HepG2 (cell line): ENCODE measurements at regions not wholly inside any gene's neighbourhood (a gene's known extent, or its start where the extent isn't known, plus 50 kb on each side); places are given as distances from the start of the nearest gene placed in this dataset.

Source experiments
- ARHGAP35 ChIP-seq: sonication (generic); formaldehyde crosslinking; IDR thresholded peaks from 2 replicates; pipeline ENCODE4 v1.9.0; 2022; ENCODE audit warnings: mild to moderate bottlenecking, inconsistent platforms, moderate library complexity, missing genetic modification reagents, borderline replicate concordance
- KLF9 ChIP-seq: IDR thresholded peaks from 2 replicates; pipeline ENCODE4 v1.6.1; 2016; ENCODE audit warnings: low read depth
- ZNF143 ChIP-seq: sonication (generic); formaldehyde crosslinking; IDR thresholded peaks from 2 replicates; pipeline ENCODE4 v1.4.0; 2020; ENCODE audit warnings: missing genetic modification reagents
- ZNF709 ChIP-seq: sonication (generic); formaldehyde crosslinking; IDR thresholded peaks from 2 replicates; pipeline ENCODE4 v1.5.0; 2020; ENCODE audit warnings: mild to moderate bottlenecking, missing genetic modification reagents
- TF ChIP-seq, protein P1 (sequence below): sonication (generic); formaldehyde crosslinking; IDR thresholded peaks from 2 replicates; pipeline ENCODE4 v1.4.0; 2020; ENCODE audit warnings: missing genetic modification reagents; ENCODE audit errors: not compliant biosample characterization
- TF ChIP-seq, protein P2 (sequence below): sonication (generic); formaldehyde crosslinking; IDR thresholded peaks from 2 replicates; pipeline ENCODE4 v1.8.0; 2023; ENCODE audit warnings: mild to moderate bottlenecking, missing genetic modification reagents
- TF ChIP-seq, protein P3 (sequence below): sonication (generic); formaldehyde crosslinking; IDR thresholded peaks from 2 replicates; pipeline ENCODE4 v1.5.0; 2020; ENCODE audit warnings: missing genetic modification reagents
- TF ChIP-seq, protein P4 (sequence below): sonication (generic); formaldehyde crosslinking; conservative IDR thresholded peaks from 2 replicates; pipeline ENCODE4 v1.4.0; 2020; ENCODE audit warnings: missing genetic modification reagents

DNA sequence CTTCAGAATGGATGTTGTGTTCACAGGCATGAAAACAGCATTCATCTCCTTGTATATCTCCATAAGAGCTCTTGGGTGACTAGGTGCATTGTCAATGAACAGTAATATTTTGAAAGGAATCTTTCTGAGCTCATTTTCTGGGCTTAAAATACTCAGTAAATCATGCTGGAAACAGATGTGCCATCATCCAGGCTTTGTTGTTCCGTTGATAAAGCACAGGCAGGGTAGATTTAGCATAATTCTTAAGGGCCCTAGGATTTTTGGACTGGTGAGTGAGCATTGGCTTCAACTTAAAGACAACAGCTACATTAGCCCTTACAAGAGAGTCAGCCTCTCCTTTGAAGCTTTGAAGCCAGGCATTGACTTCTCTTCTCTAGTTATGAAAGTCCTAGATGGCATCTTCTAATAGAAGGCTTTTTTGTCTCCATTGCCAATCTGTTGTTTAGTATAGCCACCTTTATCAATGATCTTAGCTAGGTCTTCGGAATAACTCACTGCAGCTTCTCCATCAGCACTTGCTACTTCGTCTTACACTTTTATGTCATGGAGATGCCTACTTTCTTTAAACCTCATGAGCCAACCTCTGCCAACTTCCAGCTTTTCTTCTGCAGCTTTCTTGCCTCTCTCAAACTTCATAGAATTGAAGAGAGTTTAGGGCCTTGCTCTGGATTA, 79.6 kb upstream of the PSMA6 start (continued):
- TF ChIP-seq, protein P1, sequence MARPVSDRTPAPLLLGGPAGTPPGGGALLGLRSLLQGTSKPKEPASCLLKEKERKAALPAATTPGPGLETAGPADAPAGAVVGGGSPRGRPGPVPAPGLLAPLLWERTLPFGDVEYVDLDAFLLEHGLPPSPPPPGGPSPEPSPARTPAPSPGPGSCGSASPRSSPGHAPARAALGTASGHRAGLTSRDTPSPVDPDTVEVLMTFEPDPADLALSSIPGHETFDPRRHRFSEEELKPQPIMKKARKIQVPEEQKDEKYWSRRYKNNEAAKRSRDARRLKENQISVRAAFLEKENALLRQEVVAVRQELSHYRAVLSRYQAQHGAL (CRISPR knock-in tag), result peak; percentile 20
- TF ChIP-seq, protein P2, sequence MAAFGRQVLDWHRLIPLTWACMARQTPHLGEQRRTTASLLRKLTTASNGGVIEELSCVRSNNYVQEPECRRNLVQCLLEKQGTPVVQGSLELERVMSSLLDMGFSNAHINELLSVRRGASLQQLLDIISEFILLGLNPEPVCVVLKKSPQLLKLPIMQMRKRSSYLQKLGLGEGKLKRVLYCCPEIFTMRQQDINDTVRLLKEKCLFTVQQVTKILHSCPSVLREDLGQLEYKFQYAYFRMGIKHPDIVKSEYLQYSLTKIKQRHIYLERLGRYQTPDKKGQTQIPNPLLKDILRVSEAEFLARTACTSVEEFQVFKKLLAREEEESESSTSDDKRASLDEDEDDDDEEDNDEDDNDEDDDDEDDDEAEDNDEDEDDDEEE, result peak; percentile 70; the same call in 1 of the 2 replicates
- TF ChIP-seq ZNF143 (CRISPR knock-in tag) (0 out of 2 replicates have a peak, but pooled peaks have one; percentile 31), ZNF709 (0 out of 2 replicates have a peak, but pooled peaks have one; percentile 59), KLF9 (CRISPR knock-in tag) (0 out of 2 replicates have a peak, but pooled peaks have one; percentile 22), ARHGAP35 (CRISPR knock-in tag) (0 out of 2 replicates have a peak, but pooled peaks have one; percentile 52)
- TF ChIP-seq, protein P3, sequence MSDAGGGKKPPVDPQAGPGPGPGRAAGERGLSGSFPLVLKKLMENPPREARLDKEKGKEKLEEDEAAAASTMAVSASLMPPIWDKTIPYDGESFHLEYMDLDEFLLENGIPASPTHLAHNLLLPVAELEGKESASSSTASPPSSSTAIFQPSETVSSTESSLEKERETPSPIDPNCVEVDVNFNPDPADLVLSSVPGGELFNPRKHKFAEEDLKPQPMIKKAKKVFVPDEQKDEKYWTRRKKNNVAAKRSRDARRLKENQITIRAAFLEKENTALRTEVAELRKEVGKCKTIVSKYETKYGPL (CRISPR knock-in tag), result 0 out of 2 replicates have a peak, but pooled peaks have one; percentile 9
- TF ChIP-seq, protein P4, sequence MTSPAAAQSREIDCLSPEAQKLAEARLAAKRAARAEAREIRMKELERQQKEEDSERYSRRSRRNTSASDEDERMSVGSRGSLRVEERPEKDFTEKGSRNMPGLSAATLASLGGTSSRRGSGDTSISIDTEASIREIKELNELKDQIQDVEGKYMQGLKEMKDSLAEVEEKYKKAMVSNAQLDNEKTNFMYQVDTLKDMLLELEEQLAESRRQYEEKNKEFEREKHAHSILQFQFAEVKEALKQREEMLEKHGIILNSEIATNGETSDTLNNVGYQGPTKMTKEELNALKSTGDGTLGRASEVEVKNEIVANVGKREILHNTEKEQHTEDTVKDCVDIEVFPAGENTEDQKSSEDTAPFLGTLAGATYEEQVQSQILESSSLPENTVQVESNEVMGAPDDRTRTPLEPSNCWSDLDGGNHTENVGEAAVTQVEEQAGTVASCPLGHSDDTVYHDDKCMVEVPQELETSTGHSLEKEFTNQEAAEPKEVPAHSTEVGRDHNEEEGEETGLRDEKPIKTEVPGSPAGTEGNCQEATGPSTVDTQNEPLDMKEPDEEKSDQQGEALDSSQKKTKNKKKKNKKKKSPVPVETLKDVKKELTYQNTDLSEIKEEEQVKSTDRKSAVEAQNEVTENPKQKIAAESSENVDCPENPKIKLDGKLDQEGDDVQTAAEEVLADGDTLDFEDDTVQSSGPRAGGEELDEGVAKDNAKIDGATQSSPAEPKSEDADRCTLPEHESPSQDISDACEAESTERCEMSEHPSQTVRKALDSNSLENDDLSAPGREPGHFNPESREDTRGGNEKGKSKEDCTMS (CRISPR knock-in tag), result no peak
